IMR-90 (cell line): ENCODE measurements at regions not wholly inside any gene's neighbourhood (a gene's known extent, or its start where the extent isn't known, plus 50 kb on each side); places are given as distances from the start of the nearest gene placed in this dataset.

Source experiments
- ATAC-seq: fragments of 200-7000 bp; cut with Tn5 transposase; 2 replicates; pipeline ENCODE4 v1.9.1; 2020; ENCODE audit warnings: low read depth, mild to moderate bottlenecking, moderate library complexity
- BruUV-seq: library from RNA; stranded (reverse); fragments of 400-500 nt; replicated peaks from 2 replicates; lab custom pipeline; 2021; lab: Mats Ljungman, UMichigan
- CTCF ChIA-PET: fragments of 300-600 bp; formaldehyde crosslinking; extraction: SDS; loops from one replicate; lab custom pipeline; 2021; ENCODE audit warnings: antibody characterized with exemption; lab: Yijun Ruan, JAX
- POLR2A ChIA-PET: fragments of 300-600 bp; sonication (Branson Sonifier 250); formaldehyde crosslinking; loops from one replicate; lab custom pipeline; 2022; ENCODE audit warnings: antibody characterized with exemption; ENCODE audit not compliant: unreplicated experiment; lab: Charles Lee
- DNase-seq: peaks from one replicate; pipeline ENCODE4 v3.0.0; 2013
- H2AFZ ChIP-seq: replicated peaks from 2 replicates; pipeline ENCODE3; 2013; ENCODE audit warnings: low read length, mild to moderate bottlenecking; ENCODE audit not compliant: poor library complexity
- H2AK5ac ChIP-seq: 2 replicates; pipeline ENCODE4 v1.6.1; 2013; ENCODE audit warnings: low read depth, low read length, inconsistent platforms
- H2AK9ac ChIP-seq: replicated peaks from 2 replicates; pipeline ENCODE3; 2013; ENCODE audit warnings: mild to moderate bottlenecking, low read depth, low read length, moderate library complexity; ENCODE audit not compliant: poor library complexity
- H2BK120ac ChIP-seq: 2 replicates; pipeline ENCODE4 v1.6.1; 2013; ENCODE audit warnings: low read depth, low read length, inconsistent platforms
- H2BK15ac ChIP-seq: 3 replicates; pipeline ENCODE4 v1.6.1; 2013; ENCODE audit warnings: low read depth, low read length, inconsistent platforms
- H2BK20ac ChIP-seq: 2 replicates; pipeline ENCODE4 v1.6.1; 2013; ENCODE audit warnings: low read depth, mild to moderate bottlenecking, inconsistent platforms, low read length, moderate library complexity
- H2BK5ac ChIP-seq: 2 replicates; pipeline ENCODE4 v1.6.1; 2013; ENCODE audit warnings: mild to moderate bottlenecking, low read depth, low read length, inconsistent platforms; ENCODE audit not compliant: poor library complexity, severe bottlenecking
- H3K14ac ChIP-seq: replicated peaks from 2 replicates; pipeline ENCODE4 v1.6.1; 2013; ENCODE audit warnings: low read depth, low read length, inconsistent platforms
- H3K18ac ChIP-seq: 2 replicates; pipeline ENCODE4 v1.6.1; 2013; ENCODE audit warnings: low read depth, low read length, control low read depth
- H3K23ac ChIP-seq: 2 replicates; pipeline ENCODE4 v1.6.1; 2013; ENCODE audit warnings: low read depth, low read length, inconsistent platforms
- H3K27ac ChIP-seq: 2 replicates; pipeline ENCODE4 v1.5.1; 2013; ENCODE audit warnings: mild to moderate bottlenecking, control low read depth, low read length; ENCODE audit not compliant: insufficient read depth
- H3K27me3 ChIP-seq: 2 replicates; pipeline ENCODE4 v1.6.1; 2013; ENCODE audit warnings: low read length; ENCODE audit not compliant: control insufficient read depth, insufficient read depth
- H3K36me3 ChIP-seq: 2 replicates; pipeline ENCODE4 v1.6.1; 2013; ENCODE audit warnings: low read length, mixed read lengths; ENCODE audit not compliant: control insufficient read depth, insufficient read depth
- H3K4ac ChIP-seq: 2 replicates; pipeline ENCODE4 v1.6.1; 2013; ENCODE audit warnings: low read depth, low read length, inconsistent platforms
- H3K4me1 ChIP-seq: 2 replicates; pipeline ENCODE4 v1.6.1; 2013; ENCODE audit warnings: low read length, mixed read lengths; ENCODE audit not compliant: control insufficient read depth, insufficient read depth
- H3K4me2 ChIP-seq: 2 replicates; pipeline ENCODE4 v1.6.1; 2013; ENCODE audit warnings: low read depth, mild to moderate bottlenecking, control low read depth, low read length, moderate library complexity
- H3K4me3 ChIP-seq: 2 replicates; pipeline ENCODE4 v1.5.1; 2013; ENCODE audit warnings: low read depth, mild to moderate bottlenecking, control low read depth, low read length, moderate library complexity; ENCODE audit not compliant: insufficient read depth
- H3K56ac ChIP-seq: 2 replicates; pipeline ENCODE4 v1.6.1; 2013; ENCODE audit warnings: low read length, inconsistent platforms; ENCODE audit not compliant: insufficient read depth; ENCODE audit errors: extremely low read depth
- H3K79me1 ChIP-seq, 2 experiments: 2 replicates each; pipeline ENCODE4 v1.6.1; 2013; ENCODE audit warnings: low read length in 2 of 2, inconsistent platforms in 1 of 2, low read depth in 1 of 2
- H3K9ac ChIP-seq: 2 replicates; pipeline ENCODE4 v1.6.1; 2013; ENCODE audit warnings: low read depth, low read length, control low read depth
- H3K9me1 ChIP-seq: 2 replicates; pipeline ENCODE4 v1.6.1; 2013; ENCODE audit warnings: low read length, inconsistent platforms; ENCODE audit not compliant: insufficient read depth
- H3K9me3 ChIP-seq: 2 replicates; pipeline ENCODE4 v1.6.1; 2013; ENCODE audit warnings: low read length; ENCODE audit not compliant: control insufficient read depth, insufficient read depth
- H4K20me1 ChIP-seq: 2 replicates; pipeline ENCODE4 v1.6.1; 2013; ENCODE audit warnings: low read length, inconsistent platforms; ENCODE audit not compliant: insufficient read depth
- H4K5ac ChIP-seq: 2 replicates; pipeline ENCODE4 v1.6.1; 2013; ENCODE audit warnings: mild to moderate bottlenecking, low read depth, low read length, control low read depth
- H4K8ac ChIP-seq, 2 experiments: 2 replicates each; pipeline ENCODE4 v1.6.1; 2013; ENCODE audit warnings: low read depth in 2 of 2, low read length in 2 of 2, control low read depth in 1 of 2, inconsistent platforms in 1 of 2
- H4K91ac ChIP-seq: 2 replicates; pipeline ENCODE4 v1.6.1; 2013; ENCODE audit warnings: low read depth, low read length, inconsistent platforms; ENCODE audit not compliant: insufficient read depth
- BHLHE40 ChIP-seq: fragments of 150-350 bp; IDR thresholded peaks from 2 replicates; pipeline ENCODE4 v1.6.1; 2016; ENCODE audit warnings: mild to moderate bottlenecking, low read depth, low read length
- CHD1 ChIP-seq: IDR thresholded peaks from 2 replicates; pipeline ENCODE4 v1.6.1; 2012; ENCODE audit warnings: low read depth, low read length, improper control_type of control experiment
- MAZ ChIP-seq: IDR thresholded peaks from 2 replicates; pipeline ENCODE4 v1.6.1; 2012; ENCODE audit warnings: low read depth, mild to moderate bottlenecking, low read length, improper control_type of control experiment, moderate library complexity, borderline replicate concordance
- NFE2L2 ChIP-seq: fragments of 150-350 bp; IDR thresholded peaks from 2 replicates; pipeline ENCODE4 v1.6.1; 2016; ENCODE audit warnings: low read depth, mild to moderate bottlenecking, low read length
- POLR2A ChIP-seq: IDR thresholded peaks from 2 replicates; pipeline ENCODE4 v1.6.1; 2012; ENCODE audit warnings: mild to moderate bottlenecking, low read depth, low read length
- RAD21 ChIP-seq: IDR thresholded peaks from 2 replicates; pipeline ENCODE4 v1.6.1; 2012; ENCODE audit warnings: low read length, improper control_type of control experiment
- RCOR1 ChIP-seq: IDR thresholded peaks from 2 replicates; pipeline ENCODE4 v1.6.1; 2012; ENCODE audit warnings: mild to moderate bottlenecking, low read length, improper control_type of control experiment; ENCODE audit not compliant: insufficient replicate concordance
- WGBS, 2 experiments: methylation state at CpG; one replicate each; pipeline versions ENCODE4 v1.1.5 to v1.1.7; 2013; ENCODE audit warnings: missing lambda C conversion rate in 2 of 2; ENCODE audit not compliant: insufficient read length in 1 of 2; ENCODE audit errors: extremely low coverage in 2 of 2; 5-methylcytosine and 5-hydroxymethylcytosine counted together
- dilution Hi-C: fragments of 300-500 bp; cut with HindIII; formaldehyde crosslinking; loops from one replicate; pipeline ENCODE4 v1.14.3; 2018; ENCODE audit warnings: low sequenced_read_pairs; ENCODE audit not compliant: unreplicated experiment
- in situ Hi-C: fragments of 300-500 bp; cut with MboI; formaldehyde crosslinking; loops from 3 replicates; pipeline ENCODE4 v1.14.3; 2019; ENCODE audit warnings: low sequenced_read_pairs, inconsistent platforms, mixed read lengths
- intact Hi-C: fragments of 100-400 bp; cut with micrococcal nuclease; formaldehyde crosslinking; loops from 2 replicates; pipeline ENCODE4 v1.10.0; 2022

- no peak overlapping the region for H3K23ac ChIP-seq
- no TSS peak for BruUV-seq
- no peak overlapping the region for H3K18ac ChIP-seq
- no peaks in the 10 kb centered on the region for H3K36me3 ChIP-seq
- ChIA-PET POLR2A (no interaction called here), CTCF (no interaction called here)
- no peaks in the 10 kb centered on the region for H3K9me3 ChIP-seq
- H2BK20ac ChIP-seq: no peak overlapping the region
- no peak overlapping the region for H3K14ac ChIP-seq
- no peaks in the 10 kb centered on the region for H3K9me1 ChIP-seq
- TF ChIP-seq RAD21: no peak
- no peak for TF ChIP-seq RCOR1
- TF ChIP-seq POLR2A: no peak
- TF ChIP-seq NFE2L2: no peak
- no peak for TF ChIP-seq CHD1
- TF ChIP-seq MAZ: no peak
- no peak for TF ChIP-seq BHLHE40
- no peak overlapping the region for H2BK5ac ChIP-seq
- H3K4me3 ChIP-seq: no peak overlapping the region
- no peaks in the 10 kb centered on the region for H3K4me1 ChIP-seq
- H4K20me1 ChIP-seq: no peaks in the 10 kb centered on the region
- intact Hi-C loops: no loop called here
- H3K4me2 ChIP-seq: no peak overlapping the region
- no peak overlapping the region for H4K91ac ChIP-seq
- H2BK15ac ChIP-seq: no peak overlapping the region
- no peaks in the 10 kb centered on the region for H3K79me1 ChIP-seq
- no peak overlapping the region for H2AK5ac ChIP-seq
- H3K9ac ChIP-seq: no peak overlapping the region
- no peak overlapping the region for H2BK120ac ChIP-seq
- H3K27me3 ChIP-seq: peaks cover 11% of the 10 kb centered on the region
- dilution Hi-C loops: no loop called here
- in situ Hi-C loops: no loop called here
- no peak overlapping the region for H4K5ac ChIP-seq
- H3K4ac ChIP-seq: no peak overlapping the region
- WGBS, 2 experiments: no CpG with 5 or more reads among the region's 2 CpGs
- no peak overlapping the region for H4K8ac ChIP-seq
- no peak overlapping the region for H3K27ac ChIP-seq
- H3K56ac ChIP-seq: no peak overlapping the region
- peak overlapping the region; percentile 37 for H2AK9ac ChIP-seq
- ATAC-seq (no peak), DNase-seq (no peak)
- H2AFZ ChIP-seq: no peak overlapping the region
Measured at GRCh38 chr1:42043182-42043581, 110.0 kb upstream of the GUCA2B start.
